Right lobe of liver (tissue), 4 donors: ENCODE measurements at regions not wholly inside any gene's neighbourhood (a gene's known extent, or its start where the extent isn't known, plus 50 kb on each side); places are given as distances from the start of the nearest gene placed in this dataset.
"Not testable (repeated sequence)": the region's sequence is repeated elsewhere in the genome, so short reads cannot be mapped to it uniquely, and the experiment has no call there.

Experiments used
- POLR2A ChIP-seq: fragments of 450-650 bp; IDR thresholded peaks from one replicate; pipeline ENCODE4 v1.6.1; 2017; ENCODE audit warnings: antibody characterized with exemption, mild to moderate bottlenecking
- TF ChIP-seq, protein P1 (sequence below), 4 donors: fragments of 200-600 bp in 3 of 4; fragments of 450-650 bp in 1 of 4; IDR thresholded peaks; one replicate each; pipeline versions ENCODE4 v1.5.1 to v1.8.0; 2016 to 2022; ENCODE audit warnings: antibody characterized with exemption in 4 of 4, mild to moderate bottlenecking in 2 of 4
- donor health status: DM: no; HTN: no; CAD: no.
- donor health status: DM: no; HTN: no; CAD: no.
- donor health status: DM: no; HTN: yes; CAD: no.

- TF ChIP-seq, protein P1, sequence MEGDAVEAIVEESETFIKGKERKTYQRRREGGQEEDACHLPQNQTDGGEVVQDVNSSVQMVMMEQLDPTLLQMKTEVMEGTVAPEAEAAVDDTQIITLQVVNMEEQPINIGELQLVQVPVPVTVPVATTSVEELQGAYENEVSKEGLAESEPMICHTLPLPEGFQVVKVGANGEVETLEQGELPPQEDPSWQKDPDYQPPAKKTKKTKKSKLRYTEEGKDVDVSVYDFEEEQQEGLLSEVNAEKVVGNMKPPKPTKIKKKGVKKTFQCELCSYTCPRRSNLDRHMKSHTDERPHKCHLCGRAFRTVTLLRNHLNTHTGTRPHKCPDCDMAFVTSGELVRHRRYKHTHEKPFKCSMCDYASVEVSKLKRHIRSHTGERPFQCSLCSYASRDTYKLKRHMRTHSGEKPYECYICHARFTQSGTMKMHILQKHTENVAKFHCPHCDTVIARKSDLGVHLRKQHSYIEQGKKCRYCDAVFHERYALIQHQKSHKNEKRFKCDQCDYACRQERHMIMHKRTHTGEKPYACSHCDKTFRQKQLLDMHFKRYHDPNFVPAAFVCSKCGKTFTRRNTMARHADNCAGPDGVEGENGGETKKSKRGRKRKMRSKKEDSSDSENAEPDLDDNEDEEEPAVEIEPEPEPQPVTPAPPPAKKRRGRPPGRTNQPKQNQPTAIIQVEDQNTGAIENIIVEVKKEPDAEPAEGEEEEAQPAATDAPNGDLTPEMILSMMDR (IDR thresholded peaks at IDR 0.05), result not testable (repeated sequence)
- not testable (repeated sequence) for TF ChIP-seq POLR2A
These were observed 256.6 kb downstream of the GOLGA6L6 start for GRCh38 chr15:20284891-20285535.
